H1 (cell line): ENCODE measurements at regions not wholly inside any gene's neighbourhood (a gene's known extent, or its start where the extent isn't known, plus 50 kb on each side); places are given as distances from the start of the nearest gene placed in this dataset.

Experiments
- CTCF ChIA-PET: fragments of 300-600 bp; sonication (Branson Sonifier 250); formaldehyde crosslinking; loops from one replicate; lab custom pipeline; 2021; ENCODE audit not compliant: partially characterized antibody; lab: Charles Lee
- POLR2A ChIA-PET: fragments of 300-600 bp; sonication (Branson Sonifier 250); formaldehyde crosslinking; loops from one replicate; lab custom pipeline; 2021; ENCODE audit warnings: inconsistent platforms; ENCODE audit not compliant: partially characterized antibody; lab: Charles Lee
- DNase-seq, 2 experiments: peaks; one replicate each; pipeline versions ENCODE4 v3.0.0 to v3.0.0-alpha.2; 2010 to 2022; ENCODE audit warnings: low spot score in 2 of 2, low read depth in 1 of 2, mixed read lengths in 1 of 2
- FAIRE-seq: peaks from 2 replicates; lab custom pipeline; 2011; peaks lifted over from hg19 to GRCh38; lab: Jason Lieb, UNC
- H2AFZ ChIP-seq: 2 replicates; pipeline ENCODE4 v1.8.1; 2012; ENCODE audit warnings: low read length, inconsistent platforms
- H2AK5ac ChIP-seq: 2 replicates; pipeline ENCODE4 v1.6.1; 2013; ENCODE audit warnings: low read depth, low read length
- H2BK120ac ChIP-seq: replicated peaks from 2 replicates; pipeline ENCODE3; 2013; ENCODE audit warnings: low read depth, low read length, inconsistent platforms
- H2BK12ac ChIP-seq: 2 replicates; pipeline ENCODE4 v1.6.1; 2013; ENCODE audit warnings: low read depth, low read length
- H2BK15ac ChIP-seq: 2 replicates; pipeline ENCODE4 v1.6.1; 2013; ENCODE audit warnings: low read length
- H2BK20ac ChIP-seq: 2 replicates; pipeline ENCODE4 v1.6.1; 2013; ENCODE audit warnings: low read length
- H2BK5ac ChIP-seq: 2 replicates; pipeline ENCODE4 v1.6.1; 2013; ENCODE audit warnings: low read depth, low read length
- H3K14ac ChIP-seq: 2 replicates; pipeline ENCODE4 v1.6.1; 2013; ENCODE audit warnings: inconsistent platforms; ENCODE audit not compliant: insufficient read length
- H3K18ac ChIP-seq: 2 replicates; pipeline ENCODE4 v1.6.1; 2013; ENCODE audit warnings: low read length; ENCODE audit errors: extremely low read depth
- H3K23ac ChIP-seq: 2 replicates; pipeline ENCODE4 v1.6.1; 2013; ENCODE audit warnings: inconsistent platforms; ENCODE audit not compliant: insufficient read length
- H3K23me2 ChIP-seq: 2 replicates; pipeline ENCODE4 v1.6.1; 2013; ENCODE audit warnings: low read depth, low read length
- H3K27ac ChIP-seq: 2 replicates; pipeline ENCODE4 v1.6.1; 2011; ENCODE audit warnings: low read depth, low read length, inconsistent platforms
- H3K27me3 ChIP-seq, 4 experiments: replicated peaks in 1 of 4; 1 replicate in 1 of 4; 2 replicates in 3 of 4; pipeline versions ENCODE4 v1.6.1 to v1.8.1; 2011 to 2013; ENCODE audit warnings: low read length in 3 of 4, mild to moderate bottlenecking in 3 of 4, inconsistent platforms in 2 of 4, mixed read lengths in 2 of 4, moderate library complexity in 1 of 4; ENCODE audit not compliant: control insufficient read depth in 3 of 4, insufficient read depth in 3 of 4; ENCODE audit errors: extremely low read depth in 1 of 4
- H3K36me3 ChIP-seq, 4 experiments: 2 replicates each; pipeline versions ENCODE4 v1.6.1 to v1.8.1; 2011 to 2013; ENCODE audit warnings: mild to moderate bottlenecking in 4 of 4, low read length in 3 of 4, moderate library complexity in 2 of 4, control low read depth in 1 of 4, inconsistent platforms in 1 of 4; ENCODE audit not compliant: insufficient read depth in 4 of 4, control insufficient read depth in 2 of 4
- H3K4ac ChIP-seq: replicated peaks from 2 replicates; pipeline ENCODE3; 2013; ENCODE audit warnings: low read length, low read depth, mixed read lengths, inconsistent platforms; ENCODE audit not compliant: insufficient read length
- H3K4me1 ChIP-seq, 4 experiments: replicated peaks in 1 of 4; 1 replicate in 1 of 4; 2 replicates in 3 of 4; pipeline versions ENCODE4 v1.6.1 to v1.8.1; 2011 to 2013; ENCODE audit warnings: low read length in 3 of 4, inconsistent platforms in 2 of 4, mixed read lengths in 1 of 4; ENCODE audit not compliant: insufficient read depth in 4 of 4, control insufficient read depth in 3 of 4
- H3K4me2 ChIP-seq, 2 experiments: 2 replicates each; pipeline versions ENCODE4 v1.6.1 to v1.8.1; 2011 to 2013; ENCODE audit warnings: low read depth in 2 of 2, low read length in 2 of 2, control low read depth in 1 of 2, inconsistent platforms in 1 of 2, mild to moderate bottlenecking in 1 of 2; ENCODE audit not compliant: insufficient read depth in 1 of 2
- H3K4me3 ChIP-seq, 4 experiments: fragments of 200-600, 300-600 bp in 1 of 4; sonication (generic), shearing (Covaris generic), sonication (Bioruptor Twin) in 1 of 4; 2 replicates each; pipeline versions ENCODE4 v1.5.1 to v1.8.1; 2011 to 2016; ENCODE audit warnings: low read length in 4 of 4, low read depth in 3 of 4, control low read depth in 2 of 4, inconsistent platforms in 2 of 4, mild to moderate bottlenecking in 2 of 4, mixed read lengths in 1 of 4, moderate library complexity in 1 of 4; ENCODE audit not compliant: insufficient read depth in 2 of 4; ENCODE audit errors: extremely low read depth in 1 of 4
- H3K56ac ChIP-seq: replicated peaks from 2 replicates; pipeline ENCODE3; 2013; ENCODE audit warnings: low read depth, mild to moderate bottlenecking, mixed read lengths, low read length, inconsistent platforms; ENCODE audit not compliant: insufficient read length
- H3K79me1 ChIP-seq: 2 replicates; pipeline ENCODE4 v1.6.1; 2013; ENCODE audit warnings: low read depth, low read length, control low read depth
- H3K79me2 ChIP-seq, 2 experiments: 2 replicates each; pipeline versions ENCODE4 v1.6.1 to v1.8.1; 2012 to 2013; ENCODE audit warnings: low read length in 2 of 2, mild to moderate bottlenecking in 2 of 2, inconsistent platforms in 1 of 2; ENCODE audit not compliant: insufficient read depth in 2 of 2, control insufficient read depth in 1 of 2
- H3K9ac ChIP-seq, 4 experiments: replicated peaks in 1 of 4; 1 replicate in 1 of 4; 2 replicates in 3 of 4; pipeline versions ENCODE4 v1.6.1 to v1.8.1; 2011 to 2013; ENCODE audit warnings: low read depth in 3 of 4, low read length in 3 of 4, control low read depth in 2 of 4, mild to moderate bottlenecking in 2 of 4, moderate library complexity in 2 of 4, inconsistent platforms in 1 of 4; ENCODE audit errors: extremely low read depth in 1 of 4
- H3K9me3 ChIP-seq, 2 experiments: 2 replicates each; pipeline versions ENCODE4 v1.6.1 to v1.8.1; 2012 to 2013; ENCODE audit warnings: mild to moderate bottlenecking in 2 of 2, moderate library complexity in 2 of 2, control low read depth in 1 of 2, inconsistent platforms in 1 of 2, low read depth in 1 of 2, low read length in 1 of 2, mixed read lengths in 1 of 2; ENCODE audit not compliant: insufficient read depth in 2 of 2
- H4K20me1 ChIP-seq, 2 experiments: replicated peaks in 1 of 2; 2 replicates each; pipeline versions ENCODE3 to v1.8.1; 2011 to 2013; ENCODE audit warnings: inconsistent platforms in 2 of 2, low read length in 2 of 2, mild to moderate bottlenecking in 1 of 2; ENCODE audit not compliant: insufficient read depth in 2 of 2, control insufficient read depth in 1 of 2
- H4K5ac ChIP-seq: 2 replicates; pipeline ENCODE4 v1.6.1; 2013; ENCODE audit warnings: low read length, low read depth, mixed read lengths, inconsistent platforms; ENCODE audit not compliant: insufficient read length
- H4K8ac ChIP-seq: 2 replicates; pipeline ENCODE4 v1.8.0; 2013; ENCODE audit warnings: mild to moderate bottlenecking, moderate library complexity, low read length, inconsistent platforms; ENCODE audit not compliant: insufficient read depth; ENCODE audit errors: extremely low read depth
- H4K91ac ChIP-seq: replicated peaks from 2 replicates; pipeline ENCODE3; 2013; ENCODE audit warnings: low read length, mixed read lengths, inconsistent platforms; ENCODE audit not compliant: insufficient read length
- BCL11A ChIP-seq, 2 experiments: IDR thresholded peaks; one replicate each; pipeline ENCODE4 v1.6.1; 2011; ENCODE audit warnings: low read depth in 2 of 2, low read length in 2 of 2, mild to moderate bottlenecking in 2 of 2
- CBX8 ChIP-seq: fragments of 300-800, 300-1000 bp; sonication (generic); IDR thresholded peaks from 2 replicates; pipeline ENCODE4 v1.7.1; 2016; ENCODE audit warnings: low read depth, low read length, borderline replicate concordance
- CEBPB ChIP-seq: IDR thresholded peaks from 2 replicates; pipeline ENCODE4 v1.6.1; 2012; ENCODE audit warnings: low read depth, low read length
- CHD1 ChIP-seq: IDR thresholded peaks from 2 replicates; pipeline ENCODE4 v1.6.1; 2012; ENCODE audit warnings: low read depth, low read length, improper control_type of control experiment
- CHD2 ChIP-seq: IDR thresholded peaks from 2 replicates; pipeline ENCODE4 v1.6.1; 2012; ENCODE audit warnings: low read length, improper control_type of control experiment
- EGR1 ChIP-seq: IDR thresholded peaks from 2 replicates; pipeline ENCODE4 v1.6.1; 2011; ENCODE audit warnings: low read depth, low read length, borderline replicate concordance
- EZH2 ChIP-seq: fragments of 200-600 bp; sonication (generic); IDR thresholded peaks from 2 replicates; pipeline ENCODE4 v1.7.1; 2012; ENCODE audit warnings: low read depth, mild to moderate bottlenecking, moderate library complexity, low read length, inconsistent platforms; ENCODE audit not compliant: severe bottlenecking
- KDM4A ChIP-seq: IDR thresholded peaks from one replicate; pipeline ENCODE4 v1.7.1; 2012; ENCODE audit warnings: low read depth, mild to moderate bottlenecking, moderate library complexity, low read length, inconsistent platforms; ENCODE audit not compliant: severe bottlenecking
- MAFK ChIP-seq: IDR thresholded peaks from 2 replicates; pipeline ENCODE4 v1.6.1; 2012; ENCODE audit warnings: low read depth, mild to moderate bottlenecking, improper control_type of control experiment, low read length
- NRF1 ChIP-seq: IDR thresholded peaks from 2 replicates; pipeline ENCODE4 v1.6.1; 2011; ENCODE audit warnings: mild to moderate bottlenecking, low read depth, low read length, improper control_type of control experiment
- PHF8 ChIP-seq: fragments of 200-600 bp; sonication (generic); conservative IDR thresholded peaks from 2 replicates; pipeline ENCODE4 v1.7.1; 2012; ENCODE audit warnings: low read depth, mild to moderate bottlenecking, inconsistent platforms, low read length, moderate library complexity
- POU5F1 ChIP-seq: IDR thresholded peaks from 2 replicates; pipeline ENCODE4 v1.6.1; 2011; ENCODE audit warnings: low read depth, mild to moderate bottlenecking, low read length, moderate library complexity
- RXRA ChIP-seq: IDR thresholded peaks from 2 replicates; pipeline ENCODE4 v1.6.1; 2011; ENCODE audit warnings: low read depth, mild to moderate bottlenecking, low read length, moderate library complexity; ENCODE audit not compliant: insufficient read depth
- SP1 ChIP-seq: IDR thresholded peaks from 2 replicates; pipeline ENCODE4 v1.6.1; 2011; ENCODE audit warnings: low read depth, low read length
- SP2 ChIP-seq: IDR thresholded peaks from 2 replicates; pipeline ENCODE4 v1.6.1; 2012; ENCODE audit warnings: mild to moderate bottlenecking, low read length, inconsistent platforms
- TAF7 ChIP-seq: optimal IDR thresholded peaks from 2 replicates; pipeline ENCODE3; 2011; ENCODE audit warnings: low read depth, mild to moderate bottlenecking, inconsistent platforms, low read length, moderate library complexity, borderline replicate concordance
- YY1 ChIP-seq: IDR thresholded peaks from 2 replicates; pipeline ENCODE4 v1.6.1; 2011; ENCODE audit warnings: low read depth, mild to moderate bottlenecking, low read length
- WGBS, 2 experiments: shearing (Covaris generic) in 1 of 2; methylation state at CpG; one replicate each; pipeline versions ENCODE4 v1.1.6 to v1.1.7; 2013 to 2015; ENCODE audit warnings: low lambda C conversion rate in 2 of 2, mixed read lengths in 2 of 2, inconsistent platforms in 1 of 2, low coverage in 1 of 2, missing lambda C conversion rate in 1 of 2; ENCODE audit not compliant: insufficient replicate concordance in 2 of 2, insufficient coverage in 1 of 2, insufficient read length in 1 of 2; ENCODE audit errors: extremely low coverage in 1 of 2, missing lambda C conversion rate in 1 of 2; 5-methylcytosine and 5-hydroxymethylcytosine counted together

DNA sequence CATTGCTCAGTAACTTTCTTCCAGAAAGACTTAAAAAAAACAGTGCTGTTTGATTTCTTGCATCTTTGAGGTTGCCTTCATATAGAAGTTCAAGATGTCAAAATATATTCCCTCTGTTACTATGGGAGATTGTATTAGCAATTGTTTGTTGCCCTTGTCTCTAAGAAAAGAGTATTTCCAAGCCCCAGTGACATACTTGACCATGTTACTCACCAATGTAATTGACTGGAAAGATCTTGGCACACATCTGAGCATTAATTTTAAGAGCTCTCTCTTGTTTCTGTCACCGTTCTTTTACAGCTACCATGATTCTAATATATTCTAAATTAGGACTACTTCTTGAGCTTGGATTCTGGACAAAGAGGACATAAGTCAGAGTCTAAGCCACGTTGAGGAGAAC is 902.7 kb upstream of the EPHA5 start:
- no peak overlapping the region for H3K56ac ChIP-seq
- no peak overlapping the region for H3K23ac ChIP-seq
- no peaks in the 10 kb centered on the region for H3K27me3 ChIP-seq
- H3K23me2 ChIP-seq, result no peaks in the 10 kb centered on the region
- H2BK20ac ChIP-seq, result no peak overlapping the region
- no peaks in the 10 kb centered on the region for H3K36me3 ChIP-seq
- H3K4me2 ChIP-seq, result no peak overlapping the region
- H4K20me1 ChIP-seq, result no peaks in the 10 kb centered on the region
- H3K79me2 ChIP-seq, result no peaks in the 10 kb centered on the region
- no peak for DNase-seq
- no peaks in the 10 kb centered on the region for H3K9me3 ChIP-seq
- no peak overlapping the region for H4K91ac ChIP-seq
- no peak overlapping the region for H2BK5ac ChIP-seq
- no peak overlapping the region for H2BK12ac ChIP-seq
- no peaks in the 10 kb centered on the region for H3K4me1 ChIP-seq
- no peak overlapping the region for H2BK15ac ChIP-seq
- no peak overlapping the region for H3K18ac ChIP-seq
- no peaks in the 10 kb centered on the region for H3K79me1 ChIP-seq
- no peak overlapping the region for H3K14ac ChIP-seq
- H4K8ac ChIP-seq, result no peak overlapping the region
- H3K4ac ChIP-seq, result no peak overlapping the region
- 91% methylated on average over 2 of the region's 2 CpGs; no CpG with 5 or more reads in 1 of the 2 experiments for whole genome bisulfite sequencing, 2 experiments
- H4K5ac ChIP-seq, result no peak overlapping the region
- no peak overlapping the region for H2BK120ac ChIP-seq
- no peak overlapping the region for H3K27ac ChIP-seq
- POLR2A ChIA-PET, result no interaction called here
- H2AK5ac ChIP-seq, result no peak overlapping the region
- CTCF ChIA-PET, result interaction anchor here (1.0 kb wide), 1 partner anchor 11 kb away, joined by 3 read pairs; no protein-coding TSS in a partner anchor
- no peak for FAIRE-seq
- H3K4me3 ChIP-seq, result no peak overlapping the region
- no peak overlapping the region for H2AFZ ChIP-seq
- no peak overlapping the region for H3K9ac ChIP-seq
- TF ChIP-seq SP1 (no peak), MAFK (no peak), NRF1 (no peak), CEBPB (no peak), CHD1 (no peak), BCL11A (IDR thresholded peaks at IDR 0.05; ENCODE audit: low read depth in 2 of 2, low read length in 2 of 2) (no peak), EGR1 (no peak), YY1 (no peak), KDM4A (no peak), PHF8 (no peak), TAF7 (no peak), RXRA (no peak), SP2 (no peak), CHD2 (no peak), CBX8 (no peak), POU5F1 (no peak), EZH2 (no peak)
